PFSK-1 (cell line): ENCODE measurements at regions not wholly inside any gene's neighbourhood (a gene's known extent, or its start where the extent isn't known, plus 50 kb on each side); places are given as distances from the start of the nearest gene placed in this dataset.

ENCODE experiments used
- FOXP2 ChIP-seq: optimal IDR thresholded peaks from 2 replicates; pipeline ENCODE3; 2011; ENCODE audit warnings: borderline replicate concordance, control low read depth, inconsistent platforms; ENCODE audit not compliant: insufficient read depth; ENCODE audit errors: extremely low read length, extremely low read depth
- POLR2AphosphoS5 ChIP-seq: IDR thresholded peaks from 2 replicates; pipeline ENCODE4 v1.6.1; 2012; ENCODE audit warnings: low read depth, mild to moderate bottlenecking, control low read depth, low read length, moderate library complexity
- REST ChIP-seq, 2 experiments: IDR thresholded peaks; 2 replicates each; pipeline versions ENCODE4 v1.6.1 to v1.8.0; 2011 to 2012; ENCODE audit warnings: low read depth in 2 of 2, low read length in 2 of 2, control low read depth in 1 of 2, inconsistent platforms in 1 of 2, mild to moderate bottlenecking in 1 of 2, moderate library complexity in 1 of 2; ENCODE audit not compliant: insufficient read depth in 1 of 2
- SIN3A ChIP-seq: IDR thresholded peaks from 2 replicates; pipeline ENCODE4 v1.6.1; 2012; ENCODE audit warnings: mild to moderate bottlenecking, low read length, moderate library complexity, borderline replicate concordance; ENCODE audit not compliant: insufficient read depth
- TAF1 ChIP-seq: IDR thresholded peaks from 2 replicates; pipeline ENCODE4 v1.6.1; 2012; ENCODE audit warnings: low read length, control low read depth, borderline replicate concordance; ENCODE audit not compliant: insufficient read depth

DNA sequence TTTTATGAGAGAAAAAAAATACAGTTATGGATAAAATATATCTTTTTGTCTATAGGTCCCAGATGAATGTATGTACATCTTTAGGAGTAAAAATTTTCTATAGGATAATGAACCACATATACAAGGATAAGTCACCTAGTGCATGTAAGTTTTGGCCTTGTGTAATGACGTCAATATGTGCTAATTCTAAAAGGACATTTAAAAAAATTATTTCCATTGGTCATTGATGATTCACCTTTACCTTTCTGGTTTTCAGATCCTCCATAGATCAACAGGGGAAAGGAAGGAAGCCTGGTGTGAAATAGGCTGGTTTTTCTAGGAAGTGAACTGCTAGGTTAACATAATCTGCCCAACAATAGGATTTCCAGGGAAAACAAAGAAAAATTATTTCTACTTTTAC lies 684.3 kb upstream of the SOX9 start:
- TF ChIP-seq SIN3A, result no peak
- TF ChIP-seq REST (IDR thresholded peaks at IDR 0.05; ENCODE audit: insufficient read depth in 1 of 2, low read depth in 2 of 2, low read length in 2 of 2), result no peak
- no peak for TF ChIP-seq POLR2AphosphoS5
- TF ChIP-seq TAF1, result no peak
- TF ChIP-seq FOXP2, result no peak

DNA sequence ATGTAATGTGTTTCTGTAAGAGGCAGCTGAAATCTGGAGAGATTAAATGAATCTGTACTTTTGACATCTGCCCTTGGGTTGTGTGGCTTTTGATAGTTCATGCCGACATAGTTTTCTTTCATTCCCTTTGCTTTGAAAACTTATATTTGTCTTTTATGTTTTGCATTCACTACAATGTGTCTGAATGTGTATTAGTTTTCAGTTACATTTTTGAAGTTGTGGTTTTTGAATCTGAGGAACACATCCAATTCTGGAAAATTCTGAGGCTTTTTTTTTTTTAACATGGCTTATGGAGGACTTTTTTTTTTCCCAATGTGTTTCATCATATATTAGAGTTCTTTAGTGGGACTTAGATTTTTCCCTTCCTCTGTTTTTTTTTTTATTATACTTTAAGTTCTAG lies 683.7 kb upstream of the SOX9 start:
- TF ChIP-seq FOXP2, result no peak
- TF ChIP-seq SIN3A, result no peak
- TF ChIP-seq POLR2AphosphoS5, result no peak
- no peak for TF ChIP-seq REST (IDR thresholded peaks at IDR 0.05; ENCODE audit: insufficient read depth in 1 of 2, low read depth in 2 of 2, low read length in 2 of 2)
- TF ChIP-seq TAF1, result no peak

DNA sequence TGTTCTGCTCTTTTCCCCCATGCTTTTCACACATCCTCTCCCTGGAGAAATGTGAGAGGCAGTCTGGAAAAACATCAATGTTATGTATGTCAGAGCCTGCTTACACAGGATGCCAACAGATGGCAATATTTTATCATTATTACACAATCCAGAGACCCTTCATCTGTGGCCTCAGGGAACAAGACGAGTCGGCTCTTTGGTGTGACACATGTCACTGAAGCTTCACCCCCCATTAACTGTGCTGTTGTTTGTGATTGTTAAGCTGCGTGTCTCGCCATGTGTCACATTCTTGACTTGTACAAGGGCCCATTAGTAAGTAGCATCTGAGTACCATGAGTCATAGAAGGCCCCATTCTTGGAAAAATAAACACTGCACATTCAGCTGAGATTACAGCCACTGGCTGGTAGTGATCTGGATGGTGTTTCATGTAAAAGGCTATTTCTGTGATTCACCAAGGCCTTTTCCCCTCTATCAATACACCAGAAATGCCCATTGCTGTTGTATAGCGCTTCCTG lies 682.1 kb upstream of the SOX9 start:
- TF ChIP-seq SIN3A (peak; percentile 91; the same call in 1 of the 2 replicates), POLR2AphosphoS5 (no peak), REST (IDR thresholded peaks at IDR 0.05; ENCODE audit: insufficient read depth in 1 of 2, low read depth in 2 of 2, low read length in 2 of 2) (no peak), TAF1 (peak; percentile 29; the same call in 1 of the 2 replicates), FOXP2 (peak; percentile 90)

- TF ChIP-seq POLR2AphosphoS5 (no peak), REST (IDR thresholded peaks at IDR 0.05; ENCODE audit: insufficient read depth in 1 of 2, low read depth in 2 of 2, low read length in 2 of 2) (no peak)
Observed at GRCh38 chr17:71440513-71440912, 680.3 kb upstream of the SOX9 start.

GRCh38 chr17:71441098-71441497 lies 679.7 kb upstream of the SOX9 start:
- TF ChIP-seq FOXP2, result no peak
